GM23338 (cell line): ENCODE measurements at regions not wholly inside any gene's neighbourhood (a gene's known extent, or its start where the extent isn't known, plus 50 kb on each side); places are given as distances from the start of the nearest gene placed in this dataset.

Experiments
- ATAC-seq: fragments of 200-7000 bp; cut with Tn5 transposase; 3 replicates; pipeline ENCODE4 v1.9.1; 2020
- DNase-seq: peaks from one replicate; pipeline ENCODE4 v3.0.0-alpha.2; 2015; ENCODE audit warnings: low spot score
- H2AFZ ChIP-seq: fragments of 200-600 bp; sonication (generic); 2 replicates; pipeline ENCODE4 v1.8.0; 2016; ENCODE audit warnings: antibody characterized with exemption, mild to moderate bottlenecking, moderate library complexity
- H3F3A ChIP-seq: fragments of 200-600 bp; sonication (generic); replicated peaks from 2 replicates; pipeline ENCODE4 v1.8.0; 2017; ENCODE audit warnings: antibody characterized with exemption, mixed run types, low read depth
- H3K27ac ChIP-seq: fragments of 200-600 bp; sonication (generic); 2 replicates; pipeline ENCODE4 v1.6.1; 2016; ENCODE audit warnings: low read depth
- H3K27me3 ChIP-seq: fragments of 200-600 bp; sonication (generic); 2 replicates; pipeline ENCODE4 v1.8.0; 2016; ENCODE audit warnings: mild to moderate bottlenecking, mixed run types, moderate library complexity; ENCODE audit not compliant: insufficient read depth
- H3K36me3 ChIP-seq: fragments of 200-600 bp; sonication (generic); 2 replicates; pipeline ENCODE4 v1.8.0; 2016; ENCODE audit warnings: mild to moderate bottlenecking; ENCODE audit not compliant: insufficient read depth
- H3K4me1 ChIP-seq: fragments of 200-600 bp; sonication (generic); 2 replicates; pipeline ENCODE4 v1.8.0; 2016; ENCODE audit warnings: mild to moderate bottlenecking, moderate library complexity; ENCODE audit not compliant: insufficient read depth
- H3K4me2 ChIP-seq: fragments of 200-600 bp; sonication (generic); 2 replicates; pipeline ENCODE4 v1.7.1; 2017; ENCODE audit warnings: mixed run types
- H3K4me3 ChIP-seq: fragments of 200-600 bp; sonication (generic); 2 replicates; pipeline ENCODE4 v1.6.1; 2016; ENCODE audit warnings: mixed run types
- H3K79me2 ChIP-seq: fragments of 200-600 bp; sonication (generic); replicated peaks from 2 replicates; pipeline ENCODE4 v1.8.0; 2017; ENCODE audit warnings: mild to moderate bottlenecking; ENCODE audit not compliant: insufficient read depth
- H3K9me2 ChIP-seq: fragments of 200-600 bp; sonication (generic); 2 replicates; pipeline ENCODE4 v1.8.0; 2017; ENCODE audit not compliant: insufficient read depth
- H4K20me1 ChIP-seq: fragments of 200-600 bp; sonication (generic); replicated peaks from 2 replicates; pipeline ENCODE4 v1.8.0; 2017; ENCODE audit warnings: mild to moderate bottlenecking; ENCODE audit not compliant: insufficient read depth
- H3K27ac Mint-ChIP-seq: 2 replicates; pipeline ENCODE4 v1.8.0; 2020; ENCODE audit warnings: inconsistent platforms, mild to moderate bottlenecking, moderate library complexity, mixed read lengths
- H3K27me3 Mint-ChIP-seq: 3 replicates; pipeline ENCODE4 v1.8.0; 2022; ENCODE audit warnings: low read depth, mild to moderate bottlenecking, moderate library complexity, mixed read lengths, inconsistent platforms; ENCODE audit not compliant: insufficient read depth, poor library complexity
- H3K36me3 Mint-ChIP-seq: 3 replicates; pipeline ENCODE4 v1.8.0; 2021; ENCODE audit warnings: low read depth, mild to moderate bottlenecking, inconsistent platforms, moderate library complexity, mixed read lengths
- H3K4me1 Mint-ChIP-seq: 3 replicates; pipeline ENCODE4 v1.8.0; 2020; ENCODE audit warnings: mild to moderate bottlenecking, inconsistent platforms, mixed read lengths
- H3K4me3 Mint-ChIP-seq: 3 replicates; pipeline ENCODE4 v1.8.0; 2021; ENCODE audit warnings: moderate library complexity, mild to moderate bottlenecking, inconsistent platforms, mixed read lengths
- H3K9me3 Mint-ChIP-seq: 3 replicates; pipeline ENCODE4 v1.8.0; 2020; ENCODE audit warnings: moderate library complexity, mild to moderate bottlenecking, inconsistent platforms, mixed read lengths
- CTCF ChIP-seq, 2 experiments: fragments of 200-600 bp in 1 of 2; sonication (generic) in 1 of 2; conservative IDR thresholded peaks; 2 replicates each; pipeline versions ENCODE4 v1.5.1 to v1.6.1; 2016 to 2017; ENCODE audit warnings: antibody characterized with exemption in 2 of 2, low read depth in 2 of 2, mild to moderate bottlenecking in 2 of 2, moderate library complexity in 1 of 2
- ETS1 ChIP-seq: IDR thresholded peaks from 2 replicates; pipeline ENCODE4 v1.6.1; 2016; ENCODE audit warnings: antibody characterized with exemption
- EZH2 ChIP-seq: fragments of 200-600 bp; sonication (generic); IDR thresholded peaks from one replicate; pipeline ENCODE4 v1.8.0; 2017; ENCODE audit warnings: antibody characterized with exemption, mild to moderate bottlenecking, low read depth; ENCODE audit not compliant: unreplicated experiment
- EZH2phosphoT487 ChIP-seq: fragments of 200-600 bp; sonication (generic); IDR thresholded peaks from one replicate; pipeline ENCODE4 v1.8.1; 2018; ENCODE audit warnings: antibody characterized with exemption; ENCODE audit not compliant: unreplicated experiment
- JUNB ChIP-seq: IDR thresholded peaks from one replicate; pipeline ENCODE4 v1.6.1; 2016; ENCODE audit warnings: antibody characterized with exemption; ENCODE audit not compliant: unreplicated experiment
- NANOG ChIP-seq: IDR thresholded peaks from 2 replicates; pipeline ENCODE4 v1.6.1; 2016; ENCODE audit warnings: antibody characterized with exemption, borderline replicate concordance
- POLR2AphosphoS5 ChIP-seq: IDR thresholded peaks from 2 replicates; pipeline ENCODE4 v1.6.1; 2016; ENCODE audit warnings: antibody characterized with exemption, low read depth
- REST ChIP-seq: IDR thresholded peaks from one replicate; pipeline ENCODE4 v1.6.1; 2018; ENCODE audit warnings: antibody characterized with exemption; ENCODE audit not compliant: unreplicated experiment
- STAT1 ChIP-seq: IDR thresholded peaks from one replicate; pipeline ENCODE4 v1.6.1; 2016; ENCODE audit warnings: antibody characterized with exemption; ENCODE audit not compliant: unreplicated experiment
- ZNF114 ChIP-seq: fragments of 250-450 bp; sonication (Bioruptor Pico); IDR thresholded peaks from 2 replicates; pipeline ENCODE4 v1.5.0; 2020; ENCODE audit warnings: mild to moderate bottlenecking, moderate library complexity
- ZNF331 ChIP-seq: fragments of 250-450 bp; sonication (Bioruptor Pico); IDR thresholded peaks from 2 replicates; pipeline ENCODE4 v1.5.0; 2020; ENCODE audit warnings: low read depth, mild to moderate bottlenecking, moderate library complexity
- ZNF462 ChIP-seq: fragments of 250-450 bp; sonication (Bioruptor Pico); IDR thresholded peaks from 2 replicates; pipeline ENCODE4 v1.5.0; 2020; ENCODE audit warnings: mild to moderate bottlenecking, moderate library complexity

GRCh38 chr2:22055784-22056620 is 932.2 kb downstream of the TDRD15 start:
- H2AFZ ChIP-seq: no peak overlapping the region
- H4K20me1 ChIP-seq: no peaks in the 10 kb centered on the region
- no peak overlapping the region for H3K4me3 ChIP-seq
- no peaks in the 10 kb centered on the region for H3K9me2 ChIP-seq
- Mint-ChIP-seq H3K4me1 (no peaks in the 10 kb centered on the region), H3K27ac (no peak overlapping the region), H3K9me3 (no peaks in the 10 kb centered on the region), H3K27me3 (no peaks in the 10 kb centered on the region), H3K4me3 (no peak overlapping the region), H3K36me3 (no peaks in the 10 kb centered on the region)
- H3K79me2 ChIP-seq: no peaks in the 10 kb centered on the region
- DNase-seq (no peak), ATAC-seq (no peak)
- H3F3A ChIP-seq: no peaks in the 10 kb centered on the region
- no peaks in the 10 kb centered on the region; the same call in 1 of the 2 replicates for H3K36me3 ChIP-seq
- H3K4me2 ChIP-seq: no peak overlapping the region
- H3K27me3 ChIP-seq: no peaks in the 10 kb centered on the region
- no peaks in the 10 kb centered on the region for H3K4me1 ChIP-seq
- no peak overlapping the region for H3K27ac ChIP-seq
- TF ChIP-seq EZH2 (no peak), CTCF (conservative IDR thresholded peaks at IDR 0.05; ENCODE audit: low read depth in 2 of 2) (no peak), ZNF114 (CRISPR knock-in tag) (no peak), POLR2AphosphoS5 (no peak), JUNB (no peak), ZNF331 (CRISPR knock-in tag) (no peak), NANOG (no peak), REST (no peak), STAT1 (no peak), ZNF462 (CRISPR knock-in tag) (no peak), EZH2phosphoT487 (no peak), ETS1 (no peak)
